Astrocyte (in vitro differentiated cells and primary cell): ENCODE measurements at regions not wholly inside any gene's neighbourhood (a gene's known extent, or its start where the extent isn't known, plus 50 kb on each side); places are given as distances from the start of the nearest gene placed in this dataset.

Experiments
- EZH2 ChIP-seq: IDR thresholded peaks from 2 replicates; pipeline ENCODE4 v1.6.1; 2012; ENCODE audit warnings: mild to moderate bottlenecking, low read length, inconsistent platforms; ENCODE audit not compliant: insufficient read depth
- TF ChIP-seq, protein P1 (sequence below): IDR thresholded peaks from 2 replicates; pipeline ENCODE4 v1.5.1; 2011; ENCODE audit warnings: low read depth, mild to moderate bottlenecking, inconsistent platforms, low read length, moderate library complexity; ENCODE audit not compliant: insufficient read depth

GRCh38 chr6:33950891-33951889 is 147.4 kb upstream of the MLN start:
- TF ChIP-seq, protein P1, sequence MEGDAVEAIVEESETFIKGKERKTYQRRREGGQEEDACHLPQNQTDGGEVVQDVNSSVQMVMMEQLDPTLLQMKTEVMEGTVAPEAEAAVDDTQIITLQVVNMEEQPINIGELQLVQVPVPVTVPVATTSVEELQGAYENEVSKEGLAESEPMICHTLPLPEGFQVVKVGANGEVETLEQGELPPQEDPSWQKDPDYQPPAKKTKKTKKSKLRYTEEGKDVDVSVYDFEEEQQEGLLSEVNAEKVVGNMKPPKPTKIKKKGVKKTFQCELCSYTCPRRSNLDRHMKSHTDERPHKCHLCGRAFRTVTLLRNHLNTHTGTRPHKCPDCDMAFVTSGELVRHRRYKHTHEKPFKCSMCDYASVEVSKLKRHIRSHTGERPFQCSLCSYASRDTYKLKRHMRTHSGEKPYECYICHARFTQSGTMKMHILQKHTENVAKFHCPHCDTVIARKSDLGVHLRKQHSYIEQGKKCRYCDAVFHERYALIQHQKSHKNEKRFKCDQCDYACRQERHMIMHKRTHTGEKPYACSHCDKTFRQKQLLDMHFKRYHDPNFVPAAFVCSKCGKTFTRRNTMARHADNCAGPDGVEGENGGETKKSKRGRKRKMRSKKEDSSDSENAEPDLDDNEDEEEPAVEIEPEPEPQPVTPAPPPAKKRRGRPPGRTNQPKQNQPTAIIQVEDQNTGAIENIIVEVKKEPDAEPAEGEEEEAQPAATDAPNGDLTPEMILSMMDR: no peak
- TF ChIP-seq EZH2: no peak
